Osteocyte (in vitro differentiated cells): ENCODE measurements at regions not wholly inside any gene's neighbourhood (a gene's known extent, or its start where the extent isn't known, plus 50 kb on each side); places are given as distances from the start of the nearest gene placed in this dataset.

Experiments
- DNase-seq: peaks from one replicate; pipeline ENCODE4 v3.0.0; 2021; ENCODE audit warnings: mixed read lengths; ENCODE audit not compliant: unreplicated experiment; ENCODE audit errors: extremely low spot score
- H3K27ac Mint-ChIP-seq: one replicate; pipeline ENCODE4 v1.8.0; 2021; ENCODE audit warnings: mild to moderate bottlenecking, mixed read lengths; ENCODE audit not compliant: unreplicated experiment
- H3K27me3 Mint-ChIP-seq: one replicate; pipeline ENCODE4 v1.8.0; 2021; ENCODE audit warnings: mixed read lengths; ENCODE audit not compliant: unreplicated experiment
- H3K36me3 Mint-ChIP-seq: one replicate; pipeline ENCODE4 v1.8.0; 2021; ENCODE audit warnings: mixed read lengths; ENCODE audit not compliant: unreplicated experiment
- H3K4me1 Mint-ChIP-seq: one replicate; pipeline ENCODE4 v1.8.0; 2021; ENCODE audit warnings: mixed read lengths; ENCODE audit not compliant: unreplicated experiment
- H3K4me3 Mint-ChIP-seq: one replicate; pipeline ENCODE4 v1.8.0; 2021; ENCODE audit warnings: mild to moderate bottlenecking, moderate library complexity, mixed read lengths; ENCODE audit not compliant: unreplicated experiment
- H3K9me3 Mint-ChIP-seq: one replicate; pipeline ENCODE4 v1.8.0; 2021; ENCODE audit warnings: mixed read lengths; ENCODE audit not compliant: unreplicated experiment
- TF ChIP-seq, protein P1 (sequence below): fragments of 200-600 bp; sonication (generic); IDR thresholded peaks from 2 replicates; pipeline ENCODE4 v1.5.0; 2021; ENCODE audit warnings: antibody characterized with exemption, mild to moderate bottlenecking, moderate library complexity

DNA sequence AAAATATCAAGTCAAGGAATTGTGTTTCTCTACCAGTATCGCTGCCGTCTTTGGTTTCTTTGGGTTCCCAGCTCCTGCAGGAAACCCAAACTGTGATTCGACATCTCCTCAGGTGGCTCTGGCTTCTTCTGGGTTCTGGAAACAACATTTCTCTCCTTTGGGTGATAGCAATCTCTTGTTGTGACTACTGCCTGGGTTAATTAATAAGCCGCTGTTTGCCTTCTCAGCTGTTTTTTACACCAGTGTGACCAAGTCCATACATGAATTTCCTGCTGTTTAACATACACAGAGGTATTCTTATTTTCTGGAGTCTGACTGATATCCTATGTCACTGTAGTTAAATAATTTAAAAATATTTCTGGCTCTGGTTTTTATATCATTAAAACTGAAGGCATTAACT is 112.5 kb upstream of the DCC start:
- no peak overlapping the region for H3K27ac Mint-ChIP-seq
- no peaks in the 10 kb centered on the region for H3K9me3 Mint-ChIP-seq
- TF ChIP-seq, protein P1, sequence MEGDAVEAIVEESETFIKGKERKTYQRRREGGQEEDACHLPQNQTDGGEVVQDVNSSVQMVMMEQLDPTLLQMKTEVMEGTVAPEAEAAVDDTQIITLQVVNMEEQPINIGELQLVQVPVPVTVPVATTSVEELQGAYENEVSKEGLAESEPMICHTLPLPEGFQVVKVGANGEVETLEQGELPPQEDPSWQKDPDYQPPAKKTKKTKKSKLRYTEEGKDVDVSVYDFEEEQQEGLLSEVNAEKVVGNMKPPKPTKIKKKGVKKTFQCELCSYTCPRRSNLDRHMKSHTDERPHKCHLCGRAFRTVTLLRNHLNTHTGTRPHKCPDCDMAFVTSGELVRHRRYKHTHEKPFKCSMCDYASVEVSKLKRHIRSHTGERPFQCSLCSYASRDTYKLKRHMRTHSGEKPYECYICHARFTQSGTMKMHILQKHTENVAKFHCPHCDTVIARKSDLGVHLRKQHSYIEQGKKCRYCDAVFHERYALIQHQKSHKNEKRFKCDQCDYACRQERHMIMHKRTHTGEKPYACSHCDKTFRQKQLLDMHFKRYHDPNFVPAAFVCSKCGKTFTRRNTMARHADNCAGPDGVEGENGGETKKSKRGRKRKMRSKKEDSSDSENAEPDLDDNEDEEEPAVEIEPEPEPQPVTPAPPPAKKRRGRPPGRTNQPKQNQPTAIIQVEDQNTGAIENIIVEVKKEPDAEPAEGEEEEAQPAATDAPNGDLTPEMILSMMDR: no peak
- H3K27me3 Mint-ChIP-seq: peaks cover 7% of the 10 kb centered on the region
- H3K4me3 Mint-ChIP-seq: no peak overlapping the region
- H3K36me3 Mint-ChIP-seq: no peaks in the 10 kb centered on the region
- no peak for DNase-seq
- H3K4me1 Mint-ChIP-seq: no peaks in the 10 kb centered on the region

DNA sequence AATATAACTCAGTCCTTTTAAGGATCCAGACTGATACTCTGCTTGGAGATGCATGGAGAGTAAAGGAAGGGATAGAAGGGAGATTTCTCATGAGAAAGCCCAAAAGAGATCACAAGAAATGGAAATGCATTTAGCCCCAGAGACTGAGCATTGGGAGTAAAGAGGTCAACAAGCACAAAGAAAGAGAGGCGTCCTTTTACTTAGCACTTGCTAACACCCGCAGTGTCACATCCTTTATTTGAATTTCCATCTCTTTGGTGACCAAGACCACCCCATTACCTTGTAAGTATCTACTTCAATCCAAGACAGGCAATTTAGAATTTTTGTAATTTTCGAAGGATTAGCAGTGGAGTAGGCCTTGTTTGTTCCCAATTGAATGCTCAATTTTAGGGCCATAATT is 111.8 kb upstream of the DCC start:
- DNase-seq: no peak
- Mint-ChIP-seq H3K27ac (no peak overlapping the region), H3K27me3 (peaks cover 9% of the 10 kb centered on the region), H3K36me3 (no peaks in the 10 kb centered on the region), H3K4me3 (no peak overlapping the region), H3K9me3 (no peaks in the 10 kb centered on the region), H3K4me1 (no peaks in the 10 kb centered on the region)
- TF ChIP-seq, protein P1: no peak

DNA sequence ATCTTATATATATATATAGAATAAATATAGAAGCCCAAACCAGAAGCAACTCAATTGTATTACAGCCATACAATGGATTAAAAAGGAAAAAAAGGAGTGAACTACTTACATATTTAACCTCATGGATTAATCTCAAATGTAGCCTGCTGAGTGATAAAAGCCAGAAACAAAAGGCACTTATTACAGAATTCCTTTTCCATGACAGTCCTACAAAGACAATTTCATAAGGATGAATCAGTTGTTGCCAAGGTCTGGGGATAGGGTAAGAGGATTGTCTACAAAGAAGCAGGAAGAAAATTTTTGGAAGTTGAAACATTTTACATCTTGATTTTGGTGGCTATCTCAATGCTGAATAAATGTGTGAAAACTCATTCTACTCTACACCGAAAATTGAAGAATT is 103.9 kb upstream of the DCC start:
- no peaks in the 10 kb centered on the region for H3K36me3 Mint-ChIP-seq
- TF ChIP-seq, protein P1: no peak
- H3K9me3 Mint-ChIP-seq: peaks cover 10% of the 10 kb centered on the region
- no peak overlapping the region for H3K4me3 Mint-ChIP-seq
- no peak overlapping the region for H3K27ac Mint-ChIP-seq
- H3K27me3 Mint-ChIP-seq: peaks cover 13% of the 10 kb centered on the region
- no peak for DNase-seq
- H3K4me1 Mint-ChIP-seq: no peaks in the 10 kb centered on the region

DNA sequence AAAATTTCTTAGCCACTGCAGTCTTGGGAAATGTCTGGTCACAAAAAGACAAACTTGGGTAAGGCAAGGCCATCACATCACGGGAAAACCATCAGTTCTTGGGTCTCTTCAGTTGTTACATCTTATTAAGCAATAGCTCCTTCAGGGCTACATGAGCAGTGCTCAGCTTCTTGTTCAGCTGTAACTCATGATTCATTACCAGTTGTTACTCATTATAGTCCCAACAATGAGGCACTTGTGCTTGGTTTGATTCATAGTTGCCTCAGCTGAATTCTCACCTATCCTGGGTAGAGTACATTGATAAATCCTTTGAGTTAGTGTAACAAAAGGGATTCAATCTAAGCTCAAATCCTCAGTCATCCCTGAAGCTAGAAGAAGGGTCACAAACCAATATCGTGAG is 102.4 kb upstream of the DCC start:
- DNase-seq: no peak
- no peaks in the 10 kb centered on the region for H3K36me3 Mint-ChIP-seq
- peaks cover 10% of the 10 kb centered on the region for H3K9me3 Mint-ChIP-seq
- H3K4me3 Mint-ChIP-seq: no peak overlapping the region
- no peaks in the 10 kb centered on the region for H3K4me1 Mint-ChIP-seq
- H3K27me3 Mint-ChIP-seq: peaks cover 6% of the 10 kb centered on the region
- H3K27ac Mint-ChIP-seq: no peak overlapping the region
- TF ChIP-seq, protein P1: no peak

DNA sequence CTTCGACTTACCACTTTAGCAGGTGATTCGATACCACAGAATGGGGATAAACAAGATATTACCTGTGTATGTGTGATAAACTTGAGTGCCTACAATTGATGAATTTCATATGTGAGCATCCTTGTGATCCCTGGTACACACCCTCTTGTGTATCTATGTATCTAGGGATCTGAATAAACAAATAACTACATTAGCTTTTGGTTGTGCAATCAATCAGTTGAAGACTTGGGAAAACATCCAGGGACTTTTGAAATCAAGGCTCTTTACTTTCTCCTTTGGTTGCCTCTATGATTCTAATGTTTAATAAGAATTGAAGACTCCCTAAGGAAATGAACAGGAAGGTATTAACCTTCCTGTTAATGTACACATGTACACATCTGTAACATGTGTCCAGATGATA is 97.3 kb upstream of the DCC start:
- Mint-ChIP-seq H3K4me1 (no peaks in the 10 kb centered on the region), H3K27ac (no peak overlapping the region), H3K27me3 (no peaks in the 10 kb centered on the region), H3K9me3 (peaks cover 19% of the 10 kb centered on the region), H3K36me3 (no peaks in the 10 kb centered on the region), H3K4me3 (no peak overlapping the region)
- TF ChIP-seq, protein P1: no peak
- no peak for DNase-seq
